K562 (cell line): ENCODE measurements at regions not wholly inside any gene's neighbourhood (a gene's known extent, or its start where the extent isn't known, plus 50 kb on each side); places are given as distances from the start of the nearest gene placed in this dataset.

Experiments
- ATAC-seq: fragments of 200-7000 bp; cut with Tn5 transposase; 3 replicates; pipeline ENCODE4 v1.9.1; 2020; ENCODE audit warnings: moderate library complexity
- BruUV-seq: library from RNA; stranded (reverse); fragments of 400-500 nt; replicated peaks from 2 replicates; lab custom pipeline; 2021; lab: Mats Ljungman, UMichigan
- CTCF ChIA-PET: fragments of 300-600 bp; formaldehyde crosslinking; extraction: SDS; loops from one replicate; lab custom pipeline; 2021; ENCODE audit warnings: low intra/inter-chr PET ratio; lab: Yijun Ruan, JAX
- POLR2A ChIA-PET: fragments of 300-600, 350-650 bp; sonication (Branson Sonifier 250); formaldehyde crosslinking; extraction: SDS; loops from one replicate; lab custom pipeline; 2021; ENCODE audit warnings: antibody characterized with exemption, inconsistent platforms; lab: Yijun Ruan, JAX
- DNase-seq, 4 experiments: peaks; one replicate each; pipeline versions ENCODE4 v3.0.0 to v3.0.0-alpha.2; 2011 to 2018; ENCODE audit warnings: low spot score in 3 of 4, mixed read lengths in 3 of 4; ENCODE audit errors: extremely low read depth in 1 of 4
- FAIRE-seq: peaks from 2 replicates; lab custom pipeline; 2011; peaks lifted over from hg19 to GRCh38; lab: Jason Lieb, UNC
- H2AFZ ChIP-seq: 2 replicates; pipeline ENCODE4 v1.6.0; 2011; ENCODE audit warnings: low read depth, low read length, control low read depth, inconsistent platforms
- H3K27ac ChIP-seq: fragments of 200-600 bp; 3 replicates; pipeline ENCODE4 v1.8.0; 2011; ENCODE audit warnings: low read depth, mild to moderate bottlenecking, control low read depth, inconsistent platforms, low read length, moderate library complexity, mixed read lengths; ENCODE audit errors: extremely low read depth
- H3K27me3 ChIP-seq, 2 experiments: fragments of 300-600 bp in 1 of 2; 2 replicates in 1 of 2; 3 replicates in 1 of 2; pipeline versions ENCODE4 v1.6.0 to v1.8.0; 2011; ENCODE audit warnings: inconsistent platforms in 2 of 2, low read length in 2 of 2, mild to moderate bottlenecking in 1 of 2, mixed read lengths in 1 of 2, moderate library complexity in 1 of 2; ENCODE audit not compliant: control insufficient read depth in 2 of 2, insufficient read depth in 2 of 2
- H3K36me3 ChIP-seq: fragments of 300-600 bp; 3 replicates; pipeline ENCODE4 v1.8.0; 2011; ENCODE audit warnings: mild to moderate bottlenecking, low read length, inconsistent platforms; ENCODE audit not compliant: control insufficient read depth, insufficient read depth
- H3K4me1 ChIP-seq, 2 experiments: fragments of 200-600 bp in 1 of 2; replicated peaks in 1 of 2; 2 replicates in 1 of 2; 3 replicates in 1 of 2; pipeline versions ENCODE4 v1.5.1 to v1.8.0; 2011; ENCODE audit warnings: inconsistent platforms in 2 of 2, low read length in 2 of 2, mild to moderate bottlenecking in 1 of 2, mixed read lengths in 1 of 2, moderate library complexity in 1 of 2; ENCODE audit not compliant: control insufficient read depth in 2 of 2, insufficient read depth in 2 of 2
- H3K4me2 ChIP-seq: 2 replicates; pipeline ENCODE4 v1.6.1; 2011; ENCODE audit warnings: low read length, control low read depth, inconsistent platforms, mixed read lengths; ENCODE audit not compliant: insufficient read depth
- H3K4me3 ChIP-seq: fragments of 200-600 bp; sonication (generic), shearing (Covaris generic); 2 replicates; pipeline ENCODE4 v1.5.1; 2016; ENCODE audit warnings: control low read depth, inconsistent platforms
- H3K79me2 ChIP-seq: fragments of 200-600 bp; 3 replicates; pipeline ENCODE4 v1.8.0; 2011; ENCODE audit warnings: low read length, inconsistent platforms; ENCODE audit not compliant: control insufficient read depth, insufficient read depth
- H3K9ac ChIP-seq, 2 experiments: 2 replicates each; pipeline versions ENCODE4 v1.6.0 to v1.6.1; 2011; ENCODE audit warnings: low read depth in 2 of 2, low read length in 2 of 2, control low read depth in 1 of 2, inconsistent platforms in 1 of 2, mild to moderate bottlenecking in 1 of 2, mixed read lengths in 1 of 2; ENCODE audit not compliant: insufficient read depth in 1 of 2
- H3K9me1 ChIP-seq: one replicate; pipeline ENCODE4 v1.6.0; 2011; ENCODE audit warnings: inconsistent platforms, mild to moderate bottlenecking, low read length, moderate library complexity; ENCODE audit not compliant: control insufficient read depth, insufficient read depth
- H3K9me3 ChIP-seq: replicated peaks from 2 replicates; pipeline ENCODE4 v1.5.1; 2011; ENCODE audit warnings: low read depth, low read length, inconsistent platforms; ENCODE audit not compliant: control insufficient read depth, insufficient read depth
- H4K20me1 ChIP-seq: replicated peaks from 2 replicates; pipeline ENCODE4 v1.6.1; 2011; ENCODE audit warnings: low read length, inconsistent platforms, mixed read lengths; ENCODE audit not compliant: control insufficient read depth, insufficient read depth
- ATF3 ChIP-seq, 2 experiments: fragments of 450-650 bp in 1 of 2; sonication (generic) in 1 of 2; formaldehyde crosslinking in 1 of 2; IDR thresholded peaks in 1 of 2; conservative IDR thresholded peaks in 1 of 2; 2 replicates each; pipeline versions ENCODE4 v1.6.1 to v1.8.1; 2016 to 2023; ENCODE audit warnings: mild to moderate bottlenecking in 2 of 2, moderate library complexity in 2 of 2, inconsistent platforms in 1 of 2, missing genetic modification reagents in 1 of 2
- ATF7 ChIP-seq: fragments of 450-650 bp; IDR thresholded peaks from 2 replicates; pipeline ENCODE4 v1.7.1; 2014; ENCODE audit warnings: mild to moderate bottlenecking, moderate library complexity
- BACH1 ChIP-seq: fragments of 200-800 bp; sonication (Bioruptor generic); IDR thresholded peaks from 2 replicates; pipeline ENCODE4 v1.6.1; 2016; ENCODE audit warnings: missing genetic modification characterization, missing compliant biosample characterization
- BHLHE40 ChIP-seq: IDR thresholded peaks from 2 replicates; pipeline ENCODE4 v1.6.1; 2011; ENCODE audit warnings: low read length, improper control_type of control experiment
- DDX20 ChIP-seq: fragments of 450-650 bp; IDR thresholded peaks from 2 replicates; pipeline ENCODE4 v1.6.1; 2016; ENCODE audit warnings: missing genetic modification characterization, low read depth, mild to moderate bottlenecking, missing compliant biosample characterization, moderate library complexity
- HDAC6 ChIP-seq: IDR thresholded peaks from 2 replicates; pipeline ENCODE4 v1.6.1; 2012; ENCODE audit warnings: low read depth, mild to moderate bottlenecking, control low read depth, inconsistent platforms, low read length, moderate library complexity
- HSF4 ChIP-seq: fragments of 250-450 bp; sonication (Bioruptor Pico); IDR thresholded peaks from 2 replicates; pipeline ENCODE4 v2.1.2; 2022; ENCODE audit warnings: mild to moderate bottlenecking, moderate library complexity, borderline replicate concordance
- LARP7 ChIP-seq: fragments of 450-650 bp; IDR thresholded peaks from 2 replicates; pipeline ENCODE4 v1.6.1; 2016
- MCM3 ChIP-seq: fragments of 450-650 bp; IDR thresholded peaks from 2 replicates; pipeline ENCODE4 v1.6.1; 2016
- MEF2D ChIP-seq: conservative IDR thresholded peaks from 2 replicates; pipeline ENCODE4 v1.6.1; 2016; ENCODE audit warnings: low read depth, missing genetic modification characterization, missing compliant biosample characterization
- NUFIP1 ChIP-seq: fragments of 450-650 bp; IDR thresholded peaks from 2 replicates; pipeline ENCODE4 v1.6.1; 2018; ENCODE audit not compliant: partially characterized antibody
- POLR2B ChIP-seq: fragments of 450-650 bp; IDR thresholded peaks from 2 replicates; pipeline ENCODE4 v1.6.1; 2018; ENCODE audit warnings: low read depth; ENCODE audit not compliant: partially characterized antibody
- PTBP1 ChIP-seq: fragments of 200-400 bp; formaldehyde crosslinking; IDR thresholded peaks from 2 replicates; pipeline ENCODE4 v1.6.1; 2017; ENCODE audit warnings: low read depth, low read length
- WHSC1 ChIP-seq: IDR thresholded peaks from one replicate; pipeline ENCODE4 v1.6.1; 2012; ENCODE audit warnings: low read length, control low read depth, inconsistent platforms
- ZFP30 ChIP-seq: fragments of 250-450 bp; sonication (Bioruptor Pico); IDR thresholded peaks from 2 replicates; pipeline ENCODE4 v1.8.0; 2022; ENCODE audit warnings: moderate library complexity, mild to moderate bottlenecking, inconsistent platforms, borderline replicate concordance
- ZNF431 ChIP-seq: sonication (generic); formaldehyde crosslinking; IDR thresholded peaks from 2 replicates; pipeline ENCODE4 v1.8.0; 2022; ENCODE audit warnings: mild to moderate bottlenecking, missing genetic modification reagents
- ZNF507 ChIP-seq: conservative IDR thresholded peaks from 2 replicates; pipeline ENCODE4 v1.6.1; 2017; ENCODE audit warnings: missing genetic modification characterization, missing compliant biosample characterization
- WGBS: fragments of 100-300 bp; shearing (Covaris generic); methylation state at CpG from one replicate; pipeline ENCODE4 v1.1.6; 2016; ENCODE audit warnings: low coverage, mixed read lengths; ENCODE audit not compliant: insufficient coverage; ENCODE audit errors: missing lambda C conversion rate; 5-methylcytosine and 5-hydroxymethylcytosine counted together
- in situ Hi-C: fragments of 300-500 bp; cut with MboI; formaldehyde crosslinking; loops from 4 replicates; pipeline ENCODE4 v1.15.0; 2018; ENCODE audit warnings: inconsistent platforms, mixed read lengths
- intact Hi-C: fragments of 100-400 bp; cut with micrococcal nuclease; formaldehyde crosslinking; loops from 2 replicates; pipeline ENCODE4 v1.14.2; 2022
- TF ChIP-seq, protein P1 (sequence below): fragments of 450-650 bp; formaldehyde crosslinking; IDR thresholded peaks from 2 replicates; pipeline ENCODE4 v1.4.0; 2020; ENCODE audit warnings: mild to moderate bottlenecking, moderate library complexity

GRCh38 chr7:52129278-52129677, 812.7 kb upstream of the COBL start:
- no peak overlapping the region for H3K27ac ChIP-seq
- no peaks in the 10 kb centered on the region for H3K4me1 ChIP-seq
- no peaks in the 10 kb centered on the region for H3K36me3 ChIP-seq
- H3K4me2 ChIP-seq: no peak overlapping the region
- no peak for ATAC-seq
- TF ChIP-seq ZFP30 (CRISPR knock-in tag) (no peak), WHSC1 (no peak), ZNF507 (no peak)
- intact Hi-C loops: no loop called here
- in situ Hi-C loops: no loop called here
- H3K9me3 ChIP-seq: no peaks in the 10 kb centered on the region
- CTCF ChIA-PET: no interaction called here
- WGBS: 0% methylated on average over 3 of the region's 3 CpGs
- no TSS peak for BruUV-seq
- no peak overlapping the region for H2AFZ ChIP-seq
- POLR2A ChIA-PET: no interaction called here
- no peaks in the 10 kb centered on the region for H3K27me3 ChIP-seq
- H3K9ac ChIP-seq: no peak overlapping the region
- no peak for DNase-seq
- H3K79me2 ChIP-seq: no peaks in the 10 kb centered on the region
- H4K20me1 ChIP-seq: no peaks in the 10 kb centered on the region
- H3K4me3 ChIP-seq: no peak overlapping the region
- no peaks in the 10 kb centered on the region for H3K9me1 ChIP-seq
- no peak for FAIRE-seq

DNA sequence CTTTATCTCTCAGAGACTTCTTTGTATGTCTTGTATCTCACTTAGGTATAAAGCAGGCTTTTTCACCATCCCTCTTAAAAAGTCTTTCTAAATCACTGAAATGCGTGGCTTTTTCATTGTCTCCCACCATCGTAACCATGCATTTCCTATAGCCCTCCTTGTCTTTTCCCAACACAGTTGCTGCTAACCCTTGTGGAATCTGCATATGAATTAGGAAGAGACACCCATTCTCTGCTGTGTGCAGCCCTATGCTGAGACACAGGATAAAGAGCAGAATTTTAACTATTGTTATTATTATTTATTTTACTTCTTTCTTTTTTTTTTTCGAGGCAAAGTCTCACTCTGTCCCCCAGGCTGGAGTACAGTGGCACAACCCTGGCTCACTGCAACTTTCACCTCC, 804.3 kb upstream of the COBL start:
- FAIRE-seq (no peak), DNase-seq (no peak), ATAC-seq (no peak)
- Histone ChIP-seq H4K20me1 (no peaks in the 10 kb centered on the region), H3K79me2 (no peaks in the 10 kb centered on the region), H3K4me3 (no peak overlapping the region), H3K4me1 (no peaks in the 10 kb centered on the region), H3K36me3 (no peaks in the 10 kb centered on the region), H3K9ac (no peak overlapping the region), H2AFZ (no peak overlapping the region), H3K9me1 (no peaks in the 10 kb centered on the region), H3K27ac (no peak overlapping the region), H3K9me3 (no peaks in the 10 kb centered on the region), H3K4me2 (no peak overlapping the region), H3K27me3 (no peaks in the 10 kb centered on the region)
- 2% methylated on average over 3 of the region's 3 CpGs for WGBS
- no TSS peak for BruUV-seq
- ChIA-PET POLR2A (no interaction called here), CTCF (no interaction called here)
- in situ Hi-C loops (no loop called here), intact Hi-C loops (no loop called here)
- TF ChIP-seq, protein P1, sequence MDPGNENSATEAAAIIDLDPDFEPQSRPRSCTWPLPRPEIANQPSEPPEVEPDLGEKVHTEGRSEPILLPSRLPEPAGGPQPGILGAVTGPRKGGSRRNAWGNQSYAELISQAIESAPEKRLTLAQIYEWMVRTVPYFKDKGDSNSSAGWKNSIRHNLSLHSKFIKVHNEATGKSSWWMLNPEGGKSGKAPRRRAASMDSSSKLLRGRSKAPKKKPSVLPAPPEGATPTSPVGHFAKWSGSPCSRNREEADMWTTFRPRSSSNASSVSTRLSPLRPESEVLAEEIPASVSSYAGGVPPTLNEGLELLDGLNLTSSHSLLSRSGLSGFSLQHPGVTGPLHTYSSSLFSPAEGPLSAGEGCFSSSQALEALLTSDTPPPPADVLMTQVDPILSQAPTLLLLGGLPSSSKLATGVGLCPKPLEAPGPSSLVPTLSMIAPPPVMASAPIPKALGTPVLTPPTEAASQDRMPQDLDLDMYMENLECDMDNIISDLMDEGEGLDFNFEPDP (CRISPR knock-in tag): no peak
- no peak for TF ChIP-seq ATF7
- no peak for TF ChIP-seq NUFIP1
- TF ChIP-seq HDAC6: no peak
- no peak for TF ChIP-seq MEF2D (tag)
- TF ChIP-seq PTBP1: no peak
- TF ChIP-seq BHLHE40: no peak
- no peak for TF ChIP-seq POLR2B
- TF ChIP-seq HSF4: no peak
- TF ChIP-seq LARP7: no peak
- no peak for TF ChIP-seq DDX20
- TF ChIP-seq ATF3 (IDR thresholded peaks at IDR 0.05): no peak
- TF ChIP-seq ATF3 (CRISPR knock-in tag; conservative IDR thresholded peaks at IDR 0.05): no peak
- TF ChIP-seq ZNF431: no peak
- TF ChIP-seq BACH1 (tag): no peak
- TF ChIP-seq MCM3: no peak
